ENCODE measurements at regions not wholly inside any gene's neighbourhood (a gene's known extent, or its start where the extent isn't known, plus 50 kb on each side); places are given as distances from the start of the nearest gene placed in this dataset.

- H3K4me3 ChIP-seq (ENCODE audit: low read depth, low read length, poor library complexity, severe bottlenecking) = no peak overlapping the region
- H3K36me3 ChIP-seq (ENCODE audit: insufficient read depth, low read length) = no peaks in the 10 kb centered on the region
- H2AFZ ChIP-seq (ENCODE audit: low read length) = no peak overlapping the region
- no peaks in the 10 kb centered on the region for H4K20me1 ChIP-seq (ENCODE audit: insufficient read depth, low read length)
- H3K4me2 ChIP-seq (ENCODE audit: low read length) = no peak overlapping the region
- no peak overlapping the region for H3K27ac ChIP-seq (ENCODE audit: low read depth, low read length, poor library complexity, severe bottlenecking)
- no peaks in the 10 kb centered on the region for H3K79me2 ChIP-seq (ENCODE audit: insufficient read depth, low read length)
- H3K9me3 ChIP-seq (ENCODE audit: low read length) = no peaks in the 10 kb centered on the region
- H3F3A ChIP-seq (ENCODE audit: insufficient read depth, low read length) = no peaks in the 10 kb centered on the region
- H3K4me1 ChIP-seq (ENCODE audit: insufficient read depth, low read length, severe bottlenecking) = no peaks in the 10 kb centered on the region
- H3K9me2 ChIP-seq (ENCODE audit: low read depth, low read length) = no peaks in the 10 kb centered on the region
- H3K9ac ChIP-seq (ENCODE audit: low read length) = no peak overlapping the region
- TF ChIP-seq, protein P1, sequence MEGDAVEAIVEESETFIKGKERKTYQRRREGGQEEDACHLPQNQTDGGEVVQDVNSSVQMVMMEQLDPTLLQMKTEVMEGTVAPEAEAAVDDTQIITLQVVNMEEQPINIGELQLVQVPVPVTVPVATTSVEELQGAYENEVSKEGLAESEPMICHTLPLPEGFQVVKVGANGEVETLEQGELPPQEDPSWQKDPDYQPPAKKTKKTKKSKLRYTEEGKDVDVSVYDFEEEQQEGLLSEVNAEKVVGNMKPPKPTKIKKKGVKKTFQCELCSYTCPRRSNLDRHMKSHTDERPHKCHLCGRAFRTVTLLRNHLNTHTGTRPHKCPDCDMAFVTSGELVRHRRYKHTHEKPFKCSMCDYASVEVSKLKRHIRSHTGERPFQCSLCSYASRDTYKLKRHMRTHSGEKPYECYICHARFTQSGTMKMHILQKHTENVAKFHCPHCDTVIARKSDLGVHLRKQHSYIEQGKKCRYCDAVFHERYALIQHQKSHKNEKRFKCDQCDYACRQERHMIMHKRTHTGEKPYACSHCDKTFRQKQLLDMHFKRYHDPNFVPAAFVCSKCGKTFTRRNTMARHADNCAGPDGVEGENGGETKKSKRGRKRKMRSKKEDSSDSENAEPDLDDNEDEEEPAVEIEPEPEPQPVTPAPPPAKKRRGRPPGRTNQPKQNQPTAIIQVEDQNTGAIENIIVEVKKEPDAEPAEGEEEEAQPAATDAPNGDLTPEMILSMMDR (IDR thresholded peaks at IDR 0.05; ENCODE audit: low read length) = no peak
- no peak for TF ChIP-seq EZH2 (IDR thresholded peaks at IDR 0.05; ENCODE audit: borderline replicate concordance, low read length)
- no peaks in the 10 kb centered on the region for H3K27me3 ChIP-seq (ENCODE audit: insufficient read depth, low read length)
These were observed 74.7 kb upstream of the TNPO1 start for GRCh38 chr5:72741805-72742204.

DNA sequence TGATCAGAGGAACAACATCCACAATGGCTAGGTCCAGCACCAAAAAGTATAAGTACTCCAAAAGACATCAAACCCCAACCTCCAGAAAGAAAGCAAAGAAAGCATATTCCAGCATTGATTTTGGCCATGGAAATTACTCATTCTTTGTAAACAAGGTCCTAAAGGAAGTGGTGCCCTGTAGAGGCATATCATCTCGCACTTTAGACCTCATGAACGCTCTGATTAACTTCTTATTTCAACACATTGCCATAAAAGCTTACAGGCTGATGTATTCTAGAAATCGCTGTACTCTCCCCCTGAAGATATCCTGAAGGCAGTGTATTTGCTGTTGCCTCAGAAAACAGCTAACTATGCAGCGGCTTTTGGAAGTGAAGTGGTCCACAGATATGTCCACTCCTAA is 82.7 kb upstream of the TNPO1 start:
- no peaks in the 10 kb centered on the region for H3F3A ChIP-seq (ENCODE audit: insufficient read depth, low read length)
- no peaks in the 10 kb centered on the region for H4K20me1 ChIP-seq (ENCODE audit: insufficient read depth, low read length)
- no peak overlapping the region for H2AFZ ChIP-seq (ENCODE audit: low read length)
- H3K36me3 ChIP-seq (ENCODE audit: insufficient read depth, low read length) = no peaks in the 10 kb centered on the region
- H3K4me1 ChIP-seq (ENCODE audit: insufficient read depth, low read length, severe bottlenecking) = no peaks in the 10 kb centered on the region
- H3K79me2 ChIP-seq (ENCODE audit: insufficient read depth, low read length) = no peaks in the 10 kb centered on the region
- no peak overlapping the region for H3K9ac ChIP-seq (ENCODE audit: low read length)
- no peaks in the 10 kb centered on the region for H3K9me2 ChIP-seq (ENCODE audit: low read depth, low read length)
- H3K4me3 ChIP-seq (ENCODE audit: low read depth, low read length, poor library complexity, severe bottlenecking) = no peak overlapping the region
- H3K9me3 ChIP-seq (ENCODE audit: low read length) = no peaks in the 10 kb centered on the region
- no peak overlapping the region for H3K27ac ChIP-seq (ENCODE audit: low read depth, low read length, poor library complexity, severe bottlenecking)
- H3K4me2 ChIP-seq (ENCODE audit: low read length) = no peak overlapping the region
- TF ChIP-seq, protein P1 (IDR thresholded peaks at IDR 0.05; ENCODE audit: low read length) = no peak
- no peak for TF ChIP-seq EZH2 (IDR thresholded peaks at IDR 0.05; ENCODE audit: borderline replicate concordance, low read length)
- no peaks in the 10 kb centered on the region for H3K27me3 ChIP-seq (ENCODE audit: insufficient read depth, low read length)

- H3K4me3 ChIP-seq (ENCODE audit: low read depth, low read length, poor library complexity, severe bottlenecking) = no peak overlapping the region
- H4K20me1 ChIP-seq (ENCODE audit: insufficient read depth, low read length) = no peaks in the 10 kb centered on the region
- H3K27ac ChIP-seq (ENCODE audit: low read depth, low read length, poor library complexity, severe bottlenecking) = no peak overlapping the region
- no peaks in the 10 kb centered on the region for H3K79me2 ChIP-seq (ENCODE audit: insufficient read depth, low read length)
- H3K9ac ChIP-seq (ENCODE audit: low read length) = no peak overlapping the region
- no peaks in the 10 kb centered on the region for H3K9me2 ChIP-seq (ENCODE audit: low read depth, low read length)
- no peaks in the 10 kb centered on the region for H3K36me3 ChIP-seq (ENCODE audit: insufficient read depth, low read length)
- no peak for TF ChIP-seq EZH2 (IDR thresholded peaks at IDR 0.05; ENCODE audit: borderline replicate concordance, low read length)
- TF ChIP-seq, protein P1 (IDR thresholded peaks at IDR 0.05; ENCODE audit: low read length) = no peak
- no peaks in the 10 kb centered on the region for H3F3A ChIP-seq (ENCODE audit: insufficient read depth, low read length)
- no peak overlapping the region for H2AFZ ChIP-seq (ENCODE audit: low read length)
- H3K4me1 ChIP-seq (ENCODE audit: insufficient read depth, low read length, severe bottlenecking) = no peaks in the 10 kb centered on the region
- no peaks in the 10 kb centered on the region for H3K9me3 ChIP-seq (ENCODE audit: low read length)
- H3K27me3 ChIP-seq (ENCODE audit: insufficient read depth, low read length) = no peaks in the 10 kb centered on the region
- no peak overlapping the region for H3K4me2 ChIP-seq (ENCODE audit: low read length)
These were observed 92.9 kb upstream of the TNPO1 start for GRCh38 chr5:72723581-72723980.

Measured in OCI-LY1 (cell line).